Glutamatergic neuron (in vitro differentiated cells): ENCODE measurements at regions not wholly inside any gene's neighbourhood (a gene's known extent, or its start where the extent isn't known, plus 50 kb on each side); places are given as distances from the start of the nearest gene placed in this dataset.
"Not testable (repeated sequence)": the region's sequence is repeated elsewhere in the genome, so short reads cannot be mapped to it uniquely, and the experiment has no call there.

ENCODE experiments used
- DNase-seq: peaks from one replicate; pipeline ENCODE4 v3.0.0; 2022
- H3K27ac Mint-ChIP-seq: one replicate; pipeline ENCODE4 v1.8.0; 2020; ENCODE audit warnings: mild to moderate bottlenecking, mixed read lengths, inconsistent platforms; ENCODE audit not compliant: unreplicated experiment
- H3K27me3 Mint-ChIP-seq: one replicate; pipeline ENCODE4 v1.8.0; 2020; ENCODE audit warnings: mild to moderate bottlenecking, moderate library complexity, mixed read lengths, inconsistent platforms; ENCODE audit not compliant: unreplicated experiment
- H3K36me3 Mint-ChIP-seq: one replicate; pipeline ENCODE4 v1.8.0; 2020; ENCODE audit warnings: mild to moderate bottlenecking, mixed read lengths, inconsistent platforms; ENCODE audit not compliant: unreplicated experiment
- H3K4me1 Mint-ChIP-seq: one replicate; pipeline ENCODE4 v1.8.0; 2020; ENCODE audit warnings: mild to moderate bottlenecking, low read depth, mixed read lengths, inconsistent platforms; ENCODE audit not compliant: unreplicated experiment
- H3K4me3 Mint-ChIP-seq: one replicate; pipeline ENCODE4 v1.8.0; 2020; ENCODE audit warnings: mild to moderate bottlenecking, mixed read lengths, inconsistent platforms; ENCODE audit not compliant: unreplicated experiment
- H3K9me3 Mint-ChIP-seq: one replicate; pipeline ENCODE4 v1.8.0; 2020; ENCODE audit warnings: mild to moderate bottlenecking, moderate library complexity, mixed read lengths, inconsistent platforms; ENCODE audit not compliant: unreplicated experiment
- CTCF ChIP-seq: fragments of 200-600 bp; sonication (generic); IDR thresholded peaks from one replicate; pipeline ENCODE4 v1.5.0; 2021; ENCODE audit not compliant: partially characterized antibody, unreplicated experiment

- DNase-seq: no peak
- peaks cover 2% of the 10 kb centered on the region for H3K4me1 Mint-ChIP-seq
- no peaks in the 10 kb centered on the region for H3K27me3 Mint-ChIP-seq
- no peak overlapping the region for H3K4me3 Mint-ChIP-seq
- H3K27ac Mint-ChIP-seq: no peak overlapping the region
- no peaks in the 10 kb centered on the region for H3K36me3 Mint-ChIP-seq
- no peak for TF ChIP-seq CTCF
- H3K9me3 Mint-ChIP-seq: peaks cover 3% of the 10 kb centered on the region
Observed at GRCh38 chrX:117607561-117607960, 509.0 kb downstream of the KLHL13 start.

GRCh38 chrX:117606101-117606500 is 510.5 kb downstream of the KLHL13 start:
- not testable (repeated sequence) for H3K9me3 Mint-ChIP-seq, H3K27ac Mint-ChIP-seq

GRCh38 chrX:117570160-117570559 is 546.5 kb downstream of the KLHL13 start:
- DNase-seq: no peak
- H3K4me3 Mint-ChIP-seq: no peak overlapping the region
- peaks cover 2% of the 10 kb centered on the region for H3K9me3 Mint-ChIP-seq
- H3K27me3 Mint-ChIP-seq: no peaks in the 10 kb centered on the region
- H3K27ac Mint-ChIP-seq: no peak overlapping the region
- H3K36me3 Mint-ChIP-seq: no peaks in the 10 kb centered on the region
- no peaks in the 10 kb centered on the region for H3K4me1 Mint-ChIP-seq
- TF ChIP-seq CTCF: no peak

More at GRCh38 chrX:117606101-117606500, 510.5 kb downstream of the KLHL13 start:
- not testable (repeated sequence) for DNase-seq, H3K36me3 Mint-ChIP-seq, H3K4me1 Mint-ChIP-seq, H3K27me3 Mint-ChIP-seq, H3K4me3 Mint-ChIP-seq

- Mint-ChIP-seq H3K27me3 (no peaks in the 10 kb centered on the region), H3K4me1 (no peaks in the 10 kb centered on the region), H3K4me3 (no peak overlapping the region), H3K36me3 (no peaks in the 10 kb centered on the region), H3K9me3 (peaks cover 2% of the 10 kb centered on the region), H3K27ac (no peak overlapping the region)
- no peak for TF ChIP-seq CTCF
- no peak for DNase-seq
Observed at GRCh38 chrX:117568238-117568637, 548.4 kb downstream of the KLHL13 start.

- H3K27ac Mint-ChIP-seq: no peak overlapping the region
- H3K9me3 Mint-ChIP-seq: peaks cover 1% of the 10 kb centered on the region
- no peak overlapping the region for H3K4me3 Mint-ChIP-seq
- no peak for DNase-seq
- no peak for TF ChIP-seq CTCF
- H3K27me3 Mint-ChIP-seq: peaks cover 2% of the 10 kb centered on the region
- H3K4me1 Mint-ChIP-seq: peaks cover 9% of the 10 kb centered on the region
- H3K36me3 Mint-ChIP-seq: no peaks in the 10 kb centered on the region
Observed at GRCh38 chrX:117543885-117544284, 572.7 kb downstream of the KLHL13 start.

GRCh38 chrX:117539090-117539418 is 577.6 kb downstream of the KLHL13 start:
- H3K36me3 Mint-ChIP-seq: no peaks in the 10 kb centered on the region
- TF ChIP-seq CTCF: no peak
- no peak for DNase-seq
- peak overlapping the region; percentile 69 for H3K4me3 Mint-ChIP-seq
- peaks cover 7% of the 10 kb centered on the region for H3K27me3 Mint-ChIP-seq
- H3K9me3 Mint-ChIP-seq: peaks cover 3% of the 10 kb centered on the region
- peak overlapping the region; percentile 100 for H3K27ac Mint-ChIP-seq
- peaks cover 20% of the 10 kb centered on the region for H3K4me1 Mint-ChIP-seq
